ENCODE measurements at regions not wholly inside any gene's neighbourhood (a gene's known extent, or its start where the extent isn't known, plus 50 kb on each side); places are given as distances from the start of the nearest gene placed in this dataset.

DNA sequence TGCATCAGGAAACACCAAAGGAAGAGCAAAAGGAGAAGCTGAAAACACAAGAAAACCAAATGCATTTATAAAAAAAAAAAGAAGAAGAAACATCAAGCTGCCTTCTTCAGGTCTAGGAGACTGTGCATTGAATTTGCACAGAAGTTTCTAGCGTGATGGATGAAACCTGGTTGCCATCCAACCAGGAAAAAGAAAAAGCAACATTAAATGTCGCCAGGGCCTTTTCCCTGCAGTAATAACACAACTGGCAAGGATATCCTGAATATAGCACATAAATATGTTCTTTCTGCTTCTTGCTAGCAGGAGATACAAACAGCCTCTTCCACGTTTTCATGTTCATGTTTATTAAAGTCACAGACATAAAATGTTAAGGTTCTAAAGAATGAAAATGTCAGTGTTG, 60.8 kb upstream of the ZFP42 start (continued):
- TF ChIP-seq CHD7 (IDR thresholded peaks at IDR 0.05; ENCODE audit: insufficient replicate concordance, low read length), result no peak
- TF ChIP-seq ATF2 (IDR thresholded peaks at IDR 0.05; ENCODE audit: low read length), result no peak
- no peak for TF ChIP-seq KDM4A (IDR thresholded peaks at IDR 0.05; ENCODE audit: low read depth, low read length, severe bottlenecking)
- TF ChIP-seq TAF7 (optimal IDR thresholded peaks at IDR 0.05; ENCODE audit: borderline replicate concordance, low read depth, low read length), result no peak
- TF ChIP-seq SRF (IDR thresholded peaks at IDR 0.05; ENCODE audit: low read depth, low read length), result no peak
- TF ChIP-seq JUN (IDR thresholded peaks at IDR 0.05; ENCODE audit: low read depth, low read length), result no peak
- no peak for TF ChIP-seq ASH2L (IDR thresholded peaks at IDR 0.05; ENCODE audit: low read length)
- no peak for TF ChIP-seq RAD21 (IDR thresholded peaks at IDR 0.05 in 1 of 2, conservative IDR thresholded peaks at IDR 0.05 in 1 of 2; ENCODE audit: low read depth in 2 of 2, low read length in 2 of 2)
- no peak for TF ChIP-seq POLR2A (IDR thresholded peaks at IDR 0.05; ENCODE audit: control extremely low read depth in 1 of 2, low read depth in 2 of 2, low read length in 2 of 2)

Data from H1 (cell line).